ENCODE measurements at regions not wholly inside any gene's neighbourhood (a gene's known extent, or its start where the extent isn't known, plus 50 kb on each side); places are given as distances from the start of the nearest gene placed in this dataset.

GRCh38 chr7:145919712-145920111 lies 196.9 kb upstream of the CNTNAP2 start:
- Histone ChIP-seq H3K9ac (ENCODE audit: low read length) (no peak overlapping the region), H3K27ac (ENCODE audit: low read depth, low read length) (no peak overlapping the region), H3K27me3 (ENCODE audit: insufficient read depth, low read length) (no peaks in the 10 kb centered on the region), H3K36me3 (ENCODE audit: control insufficient read depth in 1 of 2, insufficient read depth in 2 of 2, low read length in 2 of 2) (no peaks in the 10 kb centered on the region), H3K4me3 (replicated peaks in 1 of 2; ENCODE audit: low read depth in 1 of 2, low read length in 2 of 2) (no peak overlapping the region), H3K9me3 (ENCODE audit: control insufficient read depth in 1 of 2, insufficient read depth in 1 of 2, low read depth in 1 of 2, low read length in 2 of 2) (peaks cover 5 to 16% of the 10 kb centered on the region in 2 experiments; a peak in 2 of 4 replicates), H3K79me2 (ENCODE audit: insufficient read depth, low read length) (no peaks in the 10 kb centered on the region), H3K9me2 (ENCODE audit: insufficient read depth) (no peaks in the 10 kb centered on the region), H3K4me2 (ENCODE audit: low read length) (no peak overlapping the region), H3K4me1 (ENCODE audit: control insufficient read depth in 1 of 2, insufficient read depth in 2 of 2, low read length in 2 of 2) (no peaks in the 10 kb centered on the region), H4K20me1 (ENCODE audit: insufficient read depth) (no peaks in the 10 kb centered on the region), H2AFZ (ENCODE audit: low read depth, low read length, poor library complexity, severe bottlenecking) (no peak overlapping the region)
- DNase-seq (ENCODE audit: low read depth, low spot score) (no peak), ATAC-seq (no peak)
- intact Hi-C loops (cut with micrococcal nuclease) = no loop called here
- no TSS peak for BruUV-seq (replicated peaks)
- ChIA-PET CTCF (no interaction called here), POLR2A (no interaction called here), RAD21 (ENCODE audit: low non-redundant PET in 1 of 2, low total read pairs in 2 of 2, uncharacterized antibody in 2 of 2, unreplicated experiment in 2 of 2) (no interaction called here)
- TF ChIP-seq RAD21 (IDR thresholded peaks at IDR 0.05; ENCODE audit: low read depth) = no peak
- no peak for TF ChIP-seq POLR2AphosphoS5 (IDR thresholded peaks at IDR 0.05; ENCODE audit: low read depth, low read length)
- no peak for TF ChIP-seq EZH2phosphoT487 (IDR thresholded peaks at IDR 0.05; ENCODE audit: borderline replicate concordance)
- no peak for TF ChIP-seq CBX3 (IDR thresholded peaks at IDR 0.05; ENCODE audit: low read depth)
- TF ChIP-seq JUND (IDR thresholded peaks at IDR 0.05) = no peak
- TF ChIP-seq FOSL1 (IDR thresholded peaks at IDR 0.05; ENCODE audit: low read depth) = no peak
- no peak for TF ChIP-seq EGR1 (IDR thresholded peaks at IDR 0.05; ENCODE audit: low read depth)
- no peak for TF ChIP-seq CEBPB (IDR thresholded peaks at IDR 0.05; ENCODE audit: low read depth)
- TF ChIP-seq, protein P1, sequence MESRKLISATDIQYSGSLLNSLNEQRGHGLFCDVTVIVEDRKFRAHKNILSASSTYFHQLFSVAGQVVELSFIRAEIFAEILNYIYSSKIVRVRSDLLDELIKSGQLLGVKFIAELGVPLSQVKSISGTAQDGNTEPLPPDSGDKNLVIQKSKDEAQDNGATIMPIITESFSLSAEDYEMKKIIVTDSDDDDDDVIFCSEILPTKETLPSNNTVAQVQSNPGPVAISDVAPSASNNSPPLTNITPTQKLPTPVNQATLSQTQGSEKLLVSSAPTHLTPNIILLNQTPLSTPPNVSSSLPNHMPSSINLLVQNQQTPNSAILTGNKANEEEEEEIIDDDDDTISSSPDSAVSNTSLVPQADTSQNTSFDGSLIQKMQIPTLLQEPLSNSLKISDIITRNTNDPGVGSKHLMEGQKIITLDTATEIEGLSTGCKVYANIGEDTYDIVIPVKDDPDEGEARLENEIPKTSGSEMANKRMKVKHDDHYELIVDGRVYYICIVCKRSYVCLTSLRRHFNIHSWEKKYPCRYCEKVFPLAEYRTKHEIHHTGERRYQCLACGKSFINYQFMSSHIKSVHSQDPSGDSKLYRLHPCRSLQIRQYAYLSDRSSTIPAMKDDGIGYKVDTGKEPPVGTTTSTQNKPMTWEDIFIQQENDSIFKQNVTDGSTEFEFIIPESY (IDR thresholded peaks at IDR 0.05; ENCODE audit: extremely low read depth, insufficient replicate concordance, low read length) = no peak
- TF ChIP-seq YY1 (IDR thresholded peaks at IDR 0.05; ENCODE audit: extremely low read depth, insufficient replicate concordance, low read depth, low read length) = no peak
- TF ChIP-seq POLR2A (IDR thresholded peaks at IDR 0.05; ENCODE audit: borderline replicate concordance, extremely low read depth, insufficient read depth, insufficient read length) = no peak
- TF ChIP-seq, protein P2, sequence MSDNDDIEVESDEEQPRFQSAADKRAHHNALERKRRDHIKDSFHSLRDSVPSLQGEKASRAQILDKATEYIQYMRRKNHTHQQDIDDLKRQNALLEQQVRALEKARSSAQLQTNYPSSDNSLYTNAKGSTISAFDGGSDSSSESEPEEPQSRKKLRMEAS (IDR thresholded peaks at IDR 0.05) = no peak
- TF ChIP-seq ZNF274 (IDR thresholded peaks at IDR 0.05; ENCODE audit: low read depth, low read length) = no peak
- TF ChIP-seq TCF7L2 (IDR thresholded peaks at IDR 0.05; ENCODE audit: borderline replicate concordance, extremely low read depth, insufficient read depth, insufficient read length) = no peak
- no peak for TF ChIP-seq EZH2 (IDR thresholded peaks at IDR 0.05)
- TF ChIP-seq, protein P3, sequence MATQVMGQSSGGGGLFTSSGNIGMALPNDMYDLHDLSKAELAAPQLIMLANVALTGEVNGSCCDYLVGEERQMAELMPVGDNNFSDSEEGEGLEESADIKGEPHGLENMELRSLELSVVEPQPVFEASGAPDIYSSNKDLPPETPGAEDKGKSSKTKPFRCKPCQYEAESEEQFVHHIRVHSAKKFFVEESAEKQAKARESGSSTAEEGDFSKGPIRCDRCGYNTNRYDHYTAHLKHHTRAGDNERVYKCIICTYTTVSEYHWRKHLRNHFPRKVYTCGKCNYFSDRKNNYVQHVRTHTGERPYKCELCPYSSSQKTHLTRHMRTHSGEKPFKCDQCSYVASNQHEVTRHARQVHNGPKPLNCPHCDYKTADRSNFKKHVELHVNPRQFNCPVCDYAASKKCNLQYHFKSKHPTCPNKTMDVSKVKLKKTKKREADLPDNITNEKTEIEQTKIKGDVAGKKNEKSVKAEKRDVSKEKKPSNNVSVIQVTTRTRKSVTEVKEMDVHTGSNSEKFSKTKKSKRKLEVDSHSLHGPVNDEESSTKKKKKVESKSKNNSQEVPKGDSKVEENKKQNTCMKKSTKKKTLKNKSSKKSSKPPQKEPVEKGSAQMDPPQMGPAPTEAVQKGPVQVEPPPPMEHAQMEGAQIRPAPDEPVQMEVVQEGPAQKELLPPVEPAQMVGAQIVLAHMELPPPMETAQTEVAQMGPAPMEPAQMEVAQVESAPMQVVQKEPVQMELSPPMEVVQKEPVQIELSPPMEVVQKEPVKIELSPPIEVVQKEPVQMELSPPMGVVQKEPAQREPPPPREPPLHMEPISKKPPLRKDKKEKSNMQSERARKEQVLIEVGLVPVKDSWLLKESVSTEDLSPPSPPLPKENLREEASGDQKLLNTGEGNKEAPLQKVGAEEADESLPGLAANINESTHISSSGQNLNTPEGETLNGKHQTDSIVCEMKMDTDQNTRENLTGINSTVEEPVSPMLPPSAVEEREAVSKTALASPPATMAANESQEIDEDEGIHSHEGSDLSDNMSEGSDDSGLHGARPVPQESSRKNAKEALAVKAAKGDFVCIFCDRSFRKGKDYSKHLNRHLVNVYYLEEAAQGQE (IDR thresholded peaks at IDR 0.05; ENCODE audit: low read depth) = no peak
- TF ChIP-seq, protein P4, sequence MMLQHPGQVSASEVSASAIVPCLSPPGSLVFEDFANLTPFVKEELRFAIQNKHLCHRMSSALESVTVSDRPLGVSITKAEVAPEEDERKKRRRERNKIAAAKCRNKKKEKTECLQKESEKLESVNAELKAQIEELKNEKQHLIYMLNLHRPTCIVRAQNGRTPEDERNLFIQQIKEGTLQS (IDR thresholded peaks at IDR 0.05) = no peak
- TF ChIP-seq CTCF (IDR thresholded peaks at IDR 0.05 in 2 of 3, conservative IDR thresholded peaks at IDR 0.05 in 1 of 3; ENCODE audit: borderline replicate concordance in 1 of 3, insufficient read depth in 1 of 3, low read depth in 2 of 3, low read length in 2 of 3) = no peak
- TF ChIP-seq SP1 (IDR thresholded peaks at IDR 0.05; ENCODE audit: low read depth) = no peak

Measured in HCT116 (cell line).